Caco-2 (cell line): ENCODE measurements at regions not wholly inside any gene's neighbourhood (a gene's known extent, or its start where the extent isn't known, plus 50 kb on each side); places are given as distances from the start of the nearest gene placed in this dataset.

Source experiments
- BruUV-seq: library from RNA; stranded (reverse); fragments of 400-500 nt; replicated peaks from 2 replicates; lab custom pipeline; 2021; lab: Mats Ljungman, UMichigan
- CTCF ChIA-PET: fragments of 300-600 bp; sonication (Branson Sonifier 250); formaldehyde crosslinking; loops from one replicate; lab custom pipeline; 2022; ENCODE audit warnings: antibody characterized with exemption; lab: Charles Lee
- POLR2A ChIA-PET: fragments of 300-600 bp; sonication (Branson Sonifier 250); formaldehyde crosslinking; loops from one replicate; lab custom pipeline; 2022; ENCODE audit warnings: antibody characterized with exemption; lab: Charles Lee
- DNase-seq, 2 experiments: peaks; one replicate each; pipeline versions ENCODE4 v3.0.0 to v3.0.0-alpha.2; 2020 to 2022
- H3K27me3 ChIP-seq: replicated peaks from 2 replicates; pipeline ENCODE4 v1.6.0; 2011; ENCODE audit warnings: low read length; ENCODE audit not compliant: control insufficient read depth, insufficient read depth
- H3K36me3 ChIP-seq: 2 replicates; pipeline ENCODE4 v1.5.1; 2011; ENCODE audit warnings: low read length; ENCODE audit not compliant: control insufficient read depth, insufficient read depth
- H3K4me1 ChIP-seq: fragments of 250-450 bp; sonication (Bioruptor Pico); 2 replicates; pipeline ENCODE4 v1.5.1; 2020; ENCODE audit warnings: mild to moderate bottlenecking
- H3K4me3 ChIP-seq: 2 replicates; pipeline ENCODE4 v1.5.1; 2011; ENCODE audit warnings: low read depth, mild to moderate bottlenecking, control low read depth, low read length
- H3K9me3 ChIP-seq: fragments of 250-450 bp; sonication (Bioruptor Pico); 2 replicates; pipeline ENCODE4 v1.5.1; 2020; ENCODE audit warnings: mild to moderate bottlenecking, moderate library complexity
- H3K27ac Mint-ChIP-seq: one replicate; pipeline ENCODE4 v1.8.0; 2022; ENCODE audit warnings: mixed read lengths; ENCODE audit not compliant: unreplicated experiment
- H3K27me3 Mint-ChIP-seq: one replicate; pipeline ENCODE4 v1.8.0; 2022; ENCODE audit warnings: mixed read lengths; ENCODE audit not compliant: insufficient read depth, unreplicated experiment
- H3K36me3 Mint-ChIP-seq: one replicate; pipeline ENCODE4 v1.8.0; 2022; ENCODE audit warnings: mild to moderate bottlenecking, mixed read lengths; ENCODE audit not compliant: insufficient read depth, unreplicated experiment
- H3K4me1 Mint-ChIP-seq: one replicate; pipeline ENCODE4 v1.8.0; 2022; ENCODE audit warnings: low read depth, mixed read lengths; ENCODE audit not compliant: unreplicated experiment
- H3K4me3 Mint-ChIP-seq: one replicate; pipeline ENCODE4 v1.8.0; 2022; ENCODE audit warnings: mild to moderate bottlenecking, moderate library complexity, mixed read lengths; ENCODE audit not compliant: unreplicated experiment
- H3K9me3 Mint-ChIP-seq: one replicate; pipeline ENCODE4 v1.8.0; 2022; ENCODE audit warnings: mixed read lengths; ENCODE audit not compliant: unreplicated experiment
- CTCF ChIP-seq, 2 experiments: fragments of 200-600 bp in 1 of 2; IDR thresholded peaks; 1 replicate in 1 of 2; 2 replicates in 1 of 2; pipeline versions ENCODE4 v1.5.1 to v1.8.0; 2011 to 2022; ENCODE audit warnings: antibody characterized with exemption in 1 of 2, control low read depth in 1 of 2, inconsistent platforms in 1 of 2, low read depth in 1 of 2, low read length in 1 of 2, mild to moderate bottlenecking in 1 of 2, moderate library complexity in 1 of 2; ENCODE audit not compliant: insufficient read depth in 1 of 2, severe bottlenecking in 1 of 2, unreplicated experiment in 1 of 2
- intact Hi-C: fragments of 100-400 bp; cut with micrococcal nuclease; formaldehyde crosslinking; loops from one replicate; pipeline ENCODE4 v1.10.0; 2022; ENCODE audit not compliant: unreplicated experiment

- Histone ChIP-seq H3K36me3 (no peaks in the 10 kb centered on the region), H3K9me3 (no peaks in the 10 kb centered on the region), H3K4me1 (0 out of 2 replicates have a peak, but pooled peaks cover 6% of the 10 kb centered on the region), H3K4me3 (no peak overlapping the region), H3K27me3 (no peaks in the 10 kb centered on the region)
- ChIA-PET POLR2A (no interaction called here), CTCF (no interaction called here)
- no peaks in the 10 kb centered on the region for H3K9me3 Mint-ChIP-seq
- no TSS peak for BruUV-seq
- DNase-seq = no peak
- H3K27ac Mint-ChIP-seq = no peak overlapping the region
- no peaks in the 10 kb centered on the region for H3K4me1 Mint-ChIP-seq
- intact Hi-C loops = no loop called here
- no peak for TF ChIP-seq CTCF (IDR thresholded peaks at IDR 0.05; ENCODE audit: insufficient read depth in 1 of 2, low read depth in 1 of 2, low read length in 1 of 2, severe bottlenecking in 1 of 2, unreplicated experiment in 1 of 2)
- H3K4me3 Mint-ChIP-seq = no peak overlapping the region
- no peaks in the 10 kb centered on the region for H3K27me3 Mint-ChIP-seq
- no peaks in the 10 kb centered on the region for H3K36me3 Mint-ChIP-seq
Observed at GRCh38 chr2:66919286-66919685, 477.8 kb upstream of the ETAA1 start.

- no TSS peak for BruUV-seq
- no peaks in the 10 kb centered on the region for H3K27me3 Mint-ChIP-seq
- Histone ChIP-seq H3K9me3 (no peaks in the 10 kb centered on the region), H3K4me1 (0 out of 2 replicates have a peak, but pooled peaks cover 6% of the 10 kb centered on the region), H3K4me3 (no peak overlapping the region), H3K27me3 (no peaks in the 10 kb centered on the region), H3K36me3 (no peaks in the 10 kb centered on the region)
- TF ChIP-seq CTCF (IDR thresholded peaks at IDR 0.05; ENCODE audit: insufficient read depth in 1 of 2, low read depth in 1 of 2, low read length in 1 of 2, severe bottlenecking in 1 of 2, unreplicated experiment in 1 of 2) = no peak
- no peaks in the 10 kb centered on the region for H3K4me1 Mint-ChIP-seq
- intact Hi-C loops = no loop called here
- DNase-seq = no peak
- no peak overlapping the region for H3K27ac Mint-ChIP-seq
- no peak overlapping the region for H3K4me3 Mint-ChIP-seq
- H3K36me3 Mint-ChIP-seq = no peaks in the 10 kb centered on the region
- CTCF ChIA-PET = interaction anchor here (0.6 kb wide), 1 partner anchor 544 kb away, joined by 3 read pairs; no protein-coding TSS in a partner anchor
- POLR2A ChIA-PET = no interaction called here
- no peaks in the 10 kb centered on the region for H3K9me3 Mint-ChIP-seq
Observed at GRCh38 chr2:66920415-66920814, 476.7 kb upstream of the ETAA1 start.

GRCh38 chr2:66925128-66925527 is 472.0 kb upstream of the ETAA1 start:
- DNase-seq = no peak
- no peak for TF ChIP-seq CTCF (IDR thresholded peaks at IDR 0.05; ENCODE audit: insufficient read depth in 1 of 2, low read depth in 1 of 2, low read length in 1 of 2, severe bottlenecking in 1 of 2, unreplicated experiment in 1 of 2)
- Mint-ChIP-seq H3K9me3 (no peaks in the 10 kb centered on the region), H3K27ac (no peak overlapping the region), H3K36me3 (no peaks in the 10 kb centered on the region), H3K4me1 (no peaks in the 10 kb centered on the region), H3K4me3 (no peak overlapping the region), H3K27me3 (no peaks in the 10 kb centered on the region)
- no peak overlapping the region for H3K4me3 ChIP-seq
- H3K4me1 ChIP-seq = no peaks in the 10 kb centered on the region
- H3K36me3 ChIP-seq = no peaks in the 10 kb centered on the region
- H3K9me3 ChIP-seq = no peaks in the 10 kb centered on the region
- H3K27me3 ChIP-seq = no peaks in the 10 kb centered on the region
- POLR2A ChIA-PET = no interaction called here
- BruUV-seq = no TSS peak
- intact Hi-C loops = no loop called here
- CTCF ChIA-PET = no interaction called here
